ENCODE measurements at regions not wholly inside any gene's neighbourhood (a gene's known extent, or its start where the extent isn't known, plus 50 kb on each side); places are given as distances from the start of the nearest gene placed in this dataset.

DNA sequence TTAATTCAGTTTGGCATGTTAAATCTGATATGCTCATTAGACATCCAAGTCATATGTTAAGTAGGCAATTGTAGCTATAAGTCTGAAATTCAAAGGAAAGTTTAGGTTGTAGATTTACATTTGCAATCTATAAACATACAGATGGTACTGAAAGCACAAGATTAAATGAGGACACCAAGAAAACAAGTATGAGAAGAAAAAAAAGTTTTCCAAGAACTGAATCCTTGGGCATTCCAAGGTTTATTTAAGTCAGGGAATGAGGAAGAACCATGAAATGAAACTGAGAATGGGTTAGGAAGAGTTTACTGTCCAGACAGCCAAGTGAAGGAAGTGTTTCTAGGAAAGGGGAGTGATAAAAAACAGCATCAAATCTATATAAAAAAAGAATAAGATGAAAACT is 756.1 kb upstream of the DPPA4 start:
- Histone ChIP-seq H3K27me3 (ENCODE audit: control insufficient read depth in 3 of 3, insufficient read depth in 3 of 3, low read length in 3 of 3) (no peaks in the 10 kb centered on the region), H3K36me3 (ENCODE audit: control insufficient read depth in 3 of 3, insufficient read depth in 2 of 3, low read depth in 1 of 3, low read length in 3 of 3) (no peaks in the 10 kb centered on the region), H3K4me1 (ENCODE audit: control insufficient read depth in 3 of 3, insufficient read depth in 2 of 3, low read depth in 1 of 3, low read length in 2 of 3) (no peaks in the 10 kb centered on the region), H3K4me3 (ENCODE audit: low read depth in 1 of 3, low read length in 3 of 3) (no peak overlapping the region), H3K9me3 (ENCODE audit: control insufficient read depth in 2 of 2, insufficient read depth in 1 of 2, low read depth in 1 of 2, low read length in 1 of 2) (no peaks in the 10 kb centered on the region), H3K27ac (ENCODE audit: low read depth in 1 of 3, low read length in 2 of 3) (no peak overlapping the region)
- FAIRE-seq: no peak
- no peak for DNase-seq

DNA sequence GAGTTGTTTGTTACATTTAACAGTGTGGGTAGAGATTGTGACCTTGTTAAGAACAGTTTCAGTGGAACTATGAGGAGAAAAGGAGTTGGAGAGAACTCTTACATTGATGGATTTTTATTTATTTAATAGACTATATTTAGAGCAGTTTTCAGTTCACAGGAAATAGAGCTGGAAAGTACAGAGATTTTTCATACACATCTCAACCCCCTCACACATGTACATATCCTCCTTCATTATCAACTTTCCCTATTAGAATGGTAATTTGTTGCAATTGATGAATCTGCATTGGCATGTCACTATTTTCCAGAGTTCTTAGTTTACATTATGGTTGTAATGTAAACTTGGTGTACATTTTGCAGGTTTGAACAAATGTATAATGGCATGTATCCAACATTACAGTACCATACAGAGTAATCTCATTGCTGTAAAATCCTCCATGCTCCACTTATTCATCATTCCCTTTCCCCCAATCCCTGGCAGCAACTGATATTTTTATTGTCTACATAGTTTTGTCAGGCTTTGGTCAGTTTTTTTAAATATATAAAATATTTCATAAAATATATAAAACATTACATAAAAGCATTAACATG is 756.6 kb upstream of the DPPA4 start:
- no peaks in the 10 kb centered on the region for H3K27me3 ChIP-seq (ENCODE audit: control insufficient read depth in 3 of 3, insufficient read depth in 3 of 3, low read length in 3 of 3)
- no peaks in the 10 kb centered on the region for H3K9me3 ChIP-seq (ENCODE audit: control insufficient read depth in 2 of 2, insufficient read depth in 1 of 2, low read depth in 1 of 2, low read length in 1 of 2)
- H3K27ac ChIP-seq (ENCODE audit: low read depth in 1 of 3, low read length in 2 of 3): no peak overlapping the region
- FAIRE-seq (no peak), DNase-seq (no peak)
- H3K4me1 ChIP-seq (ENCODE audit: control insufficient read depth in 3 of 3, insufficient read depth in 2 of 3, low read depth in 1 of 3, low read length in 2 of 3): no peaks in the 10 kb centered on the region
- H3K4me3 ChIP-seq (ENCODE audit: low read depth in 1 of 3, low read length in 3 of 3): no peak overlapping the region
- H3K36me3 ChIP-seq (ENCODE audit: control insufficient read depth in 3 of 3, insufficient read depth in 2 of 3, low read depth in 1 of 3, low read length in 3 of 3): no peaks in the 10 kb centered on the region

- Histone ChIP-seq H3K36me3 (ENCODE audit: control insufficient read depth in 3 of 3, insufficient read depth in 2 of 3, low read depth in 1 of 3, low read length in 3 of 3) (no peaks in the 10 kb centered on the region), H3K4me3 (ENCODE audit: low read depth in 1 of 3, low read length in 3 of 3) (no peak overlapping the region), H3K9me3 (ENCODE audit: control insufficient read depth in 2 of 2, insufficient read depth in 1 of 2, low read depth in 1 of 2, low read length in 1 of 2) (no peaks in the 10 kb centered on the region), H3K4me1 (ENCODE audit: control insufficient read depth in 3 of 3, insufficient read depth in 2 of 3, low read depth in 1 of 3, low read length in 2 of 3) (no peaks in the 10 kb centered on the region), H3K27me3 (ENCODE audit: control insufficient read depth in 3 of 3, insufficient read depth in 3 of 3, low read length in 3 of 3) (no peaks in the 10 kb centered on the region), H3K27ac (ENCODE audit: low read depth in 1 of 3, low read length in 2 of 3) (no peak overlapping the region)
- 55 to 64% (median 59%) methylated on average over 5 of the region's 5 CpGs for WGBS, 3 donors
- FAIRE-seq (no peak), DNase-seq (no peak)
Observed at GRCh38 chr3:110099711-110100110, 762.4 kb upstream of the DPPA4 start.

DNA sequence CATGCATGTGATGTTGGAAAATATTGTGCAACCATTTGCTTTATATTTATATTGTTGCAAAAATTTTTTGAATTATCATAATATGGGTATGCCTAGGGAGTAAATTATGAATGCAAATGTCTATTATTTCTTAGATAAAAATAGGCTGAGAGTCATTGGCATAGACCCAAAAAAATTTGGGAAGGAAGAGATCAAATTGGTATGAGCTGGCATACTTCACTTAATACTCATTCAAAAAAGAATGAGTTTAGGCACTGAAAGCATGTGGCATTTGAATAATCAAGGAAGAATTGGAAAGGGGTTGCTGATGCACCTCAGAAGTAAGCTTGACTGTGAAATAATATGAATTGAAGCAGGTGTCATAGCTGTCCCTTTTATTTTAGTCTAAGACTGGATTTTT is 764.0 kb upstream of the DPPA4 start:
- H3K4me3 ChIP-seq (ENCODE audit: low read depth in 1 of 3, low read length in 3 of 3): no peak overlapping the region
- no peaks in the 10 kb centered on the region for H3K36me3 ChIP-seq (ENCODE audit: control insufficient read depth in 3 of 3, insufficient read depth in 2 of 3, low read depth in 1 of 3, low read length in 3 of 3)
- no peak overlapping the region for H3K27ac ChIP-seq (ENCODE audit: low read depth in 1 of 3, low read length in 2 of 3)
- H3K4me1 ChIP-seq (ENCODE audit: control insufficient read depth in 3 of 3, insufficient read depth in 2 of 3, low read depth in 1 of 3, low read length in 2 of 3): no peaks in the 10 kb centered on the region
- no peaks in the 10 kb centered on the region for H3K27me3 ChIP-seq (ENCODE audit: control insufficient read depth in 3 of 3, insufficient read depth in 3 of 3, low read length in 3 of 3)
- DNase-seq (no peak), FAIRE-seq (no peak)
- H3K9me3 ChIP-seq (ENCODE audit: control insufficient read depth in 2 of 2, insufficient read depth in 1 of 2, low read depth in 1 of 2, low read length in 1 of 2): no peaks in the 10 kb centered on the region

GRCh38 chr3:110106805-110107204 is 769.5 kb upstream of the DPPA4 start:
- no peaks in the 10 kb centered on the region for H3K4me1 ChIP-seq (ENCODE audit: control insufficient read depth in 3 of 3, insufficient read depth in 2 of 3, low read depth in 1 of 3, low read length in 2 of 3)
- no peak overlapping the region for H3K4me3 ChIP-seq (ENCODE audit: low read depth in 1 of 3, low read length in 3 of 3)
- H3K27me3 ChIP-seq (ENCODE audit: control insufficient read depth in 3 of 3, insufficient read depth in 3 of 3, low read length in 3 of 3): no peaks in the 10 kb centered on the region
- 74 to 81% (median 80%) methylated on average over 1 of the region's 1 CpG for WGBS, 3 donors
- DNase-seq: no peak
- H3K27ac ChIP-seq (ENCODE audit: low read depth in 1 of 3, low read length in 2 of 3): no peak overlapping the region
- FAIRE-seq: no peak
- no peaks in the 10 kb centered on the region for H3K36me3 ChIP-seq (ENCODE audit: control insufficient read depth in 3 of 3, insufficient read depth in 2 of 3, low read depth in 1 of 3, low read length in 3 of 3)
- H3K9me3 ChIP-seq (ENCODE audit: control insufficient read depth in 2 of 2, insufficient read depth in 1 of 2, low read depth in 1 of 2, low read length in 1 of 2): no peaks in the 10 kb centered on the region

- no peaks in the 10 kb centered on the region for H3K27me3 ChIP-seq (ENCODE audit: control insufficient read depth in 3 of 3, insufficient read depth in 3 of 3, low read length in 3 of 3)
- H3K4me3 ChIP-seq (ENCODE audit: low read depth in 1 of 3, low read length in 3 of 3): no peak overlapping the region
- H3K36me3 ChIP-seq (ENCODE audit: control insufficient read depth in 3 of 3, insufficient read depth in 2 of 3, low read depth in 1 of 3, low read length in 3 of 3): no peaks in the 10 kb centered on the region
- no peak overlapping the region for H3K27ac ChIP-seq (ENCODE audit: low read depth in 1 of 3, low read length in 2 of 3)
- DNase-seq (no peak), FAIRE-seq (no peak)
- no peaks in the 10 kb centered on the region for H3K4me1 ChIP-seq (ENCODE audit: control insufficient read depth in 3 of 3, insufficient read depth in 2 of 3, low read depth in 1 of 3, low read length in 2 of 3)
- H3K9me3 ChIP-seq (ENCODE audit: control insufficient read depth in 2 of 2, insufficient read depth in 1 of 2, low read depth in 1 of 2, low read length in 1 of 2): no peaks in the 10 kb centered on the region
- 82 to 90% (median 83%) methylated on average over 1 of the region's 1 CpG for WGBS, 3 donors
Observed at GRCh38 chr3:110123946-110124345, 786.6 kb upstream of the DPPA4 start.

DNA sequence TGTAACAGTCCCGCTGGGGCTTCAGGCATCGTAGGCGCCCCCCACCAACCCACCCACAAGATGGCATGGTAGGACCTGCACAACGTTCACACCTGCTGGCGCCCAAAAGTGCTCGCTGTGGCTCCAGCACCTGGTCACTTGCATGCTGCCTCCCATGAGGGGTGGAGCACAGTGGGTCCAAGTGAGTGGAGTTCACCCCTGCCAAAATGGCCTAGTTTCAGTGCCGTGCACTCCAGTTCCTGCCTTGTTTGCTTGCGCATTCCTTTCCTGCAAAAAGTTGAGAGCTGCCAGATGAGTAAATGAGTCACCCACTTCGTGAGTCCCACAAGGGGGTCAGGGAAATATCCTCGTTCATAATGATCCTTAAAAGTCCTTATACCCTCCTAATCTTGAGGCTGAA is 788.7 kb upstream of the DPPA4 start:
- DNase-seq (no peak), FAIRE-seq (no peak)
- Histone ChIP-seq H3K36me3 (ENCODE audit: control insufficient read depth in 3 of 3, insufficient read depth in 2 of 3, low read depth in 1 of 3, low read length in 3 of 3) (no peaks in the 10 kb centered on the region), H3K27ac (ENCODE audit: low read depth in 1 of 3, low read length in 2 of 3) (no peak overlapping the region), H3K4me1 (ENCODE audit: control insufficient read depth in 3 of 3, insufficient read depth in 2 of 3, low read depth in 1 of 3, low read length in 2 of 3) (no peaks in the 10 kb centered on the region), H3K27me3 (ENCODE audit: control insufficient read depth in 3 of 3, insufficient read depth in 3 of 3, low read length in 3 of 3) (no peaks in the 10 kb centered on the region), H3K9me3 (ENCODE audit: control insufficient read depth in 2 of 2, insufficient read depth in 1 of 2, low read depth in 1 of 2, low read length in 1 of 2) (no peaks in the 10 kb centered on the region), H3K4me3 (ENCODE audit: low read depth in 1 of 3, low read length in 3 of 3) (no peak overlapping the region)
- 83 to 88% (median 86%) methylated on average over 10 of the region's 10 CpGs for WGBS, 3 donors

GRCh38 chr3:110133971-110134370 is 796.6 kb upstream of the DPPA4 start:
- Histone ChIP-seq H3K27ac (ENCODE audit: low read depth in 1 of 3, low read length in 2 of 3) (no peak overlapping the region), H3K4me3 (ENCODE audit: low read depth in 1 of 3, low read length in 3 of 3) (no peak overlapping the region), H3K36me3 (ENCODE audit: control insufficient read depth in 3 of 3, insufficient read depth in 2 of 3, low read depth in 1 of 3, low read length in 3 of 3) (no peaks in the 10 kb centered on the region), H3K4me1 (ENCODE audit: control insufficient read depth in 3 of 3, insufficient read depth in 2 of 3, low read depth in 1 of 3, low read length in 2 of 3) (no peaks in the 10 kb centered on the region), H3K27me3 (ENCODE audit: control insufficient read depth in 3 of 3, insufficient read depth in 3 of 3, low read length in 3 of 3) (peaks cover 0 to 2% (median 0%) of the 10 kb centered on the region in 3 donors), H3K9me3 (ENCODE audit: control insufficient read depth in 2 of 2, insufficient read depth in 1 of 2, low read depth in 1 of 2, low read length in 1 of 2) (no peaks in the 10 kb centered on the region)
- WGBS, 3 donors: 86 to 88% (median 87%) methylated on average over 2 of the region's 2 CpGs
- DNase-seq (no peak), FAIRE-seq (no peak)

DNA sequence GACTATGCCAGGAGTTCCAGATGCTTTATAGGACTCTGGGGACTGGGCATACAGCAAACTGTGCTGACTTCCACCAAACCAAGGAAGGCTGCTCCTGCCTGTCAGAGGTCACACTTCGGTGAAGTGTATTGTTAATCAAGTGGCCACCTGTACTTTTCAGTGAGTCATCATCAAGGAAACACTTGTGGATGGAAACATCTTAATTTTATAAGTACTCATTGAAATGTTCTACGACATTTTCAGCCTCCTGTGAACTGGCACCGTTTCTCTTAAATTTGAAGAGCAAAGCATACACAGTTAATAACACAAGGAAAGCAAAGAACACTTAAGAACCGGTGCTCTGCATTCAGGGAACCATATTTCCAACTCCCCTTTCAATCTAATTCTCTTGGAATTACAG is 801.7 kb upstream of the DPPA4 start:
- DNase-seq: no peak
- 65 to 74% (median 71%) methylated on average over 4 of the region's 4 CpGs for WGBS, 3 donors
- Histone ChIP-seq H3K27me3 (ENCODE audit: control insufficient read depth in 3 of 3, insufficient read depth in 3 of 3, low read length in 3 of 3) (peaks cover 0 to 2% (median 0%) of the 10 kb centered on the region in 3 donors), H3K4me1 (ENCODE audit: control insufficient read depth in 3 of 3, insufficient read depth in 2 of 3, low read depth in 1 of 3, low read length in 2 of 3) (no peaks in the 10 kb centered on the region), H3K27ac (ENCODE audit: low read depth in 1 of 3, low read length in 2 of 3) (no peak overlapping the region), H3K9me3 (ENCODE audit: control insufficient read depth in 2 of 2, insufficient read depth in 1 of 2, low read depth in 1 of 2, low read length in 1 of 2) (no peaks in the 10 kb centered on the region), H3K4me3 (ENCODE audit: low read depth in 1 of 3, low read length in 3 of 3) (no peak overlapping the region), H3K36me3 (ENCODE audit: control insufficient read depth in 3 of 3, insufficient read depth in 2 of 3, low read depth in 1 of 3, low read length in 3 of 3) (no peaks in the 10 kb centered on the region)
- FAIRE-seq: no peak

Data from small intestine (tissue), 7 donors.